HG03442 (cell line): ENCODE measurements at regions not wholly inside any gene's neighbourhood (a gene's known extent, or its start where the extent isn't known, plus 50 kb on each side); places are given as distances from the start of the nearest gene placed in this dataset.
"Not testable (repeated sequence)": the region's sequence is repeated elsewhere in the genome, so short reads cannot be mapped to it uniquely, and the experiment has no call there.

ENCODE experiments used
- ATAC-seq: cut with Tn5 transposase; IDR thresholded peaks from one replicate; pipeline ENCODE4 v1.9.1; 2021; ENCODE audit warnings: mild to moderate bottlenecking, moderate library complexity; ENCODE audit not compliant: unreplicated experiment

DNA sequence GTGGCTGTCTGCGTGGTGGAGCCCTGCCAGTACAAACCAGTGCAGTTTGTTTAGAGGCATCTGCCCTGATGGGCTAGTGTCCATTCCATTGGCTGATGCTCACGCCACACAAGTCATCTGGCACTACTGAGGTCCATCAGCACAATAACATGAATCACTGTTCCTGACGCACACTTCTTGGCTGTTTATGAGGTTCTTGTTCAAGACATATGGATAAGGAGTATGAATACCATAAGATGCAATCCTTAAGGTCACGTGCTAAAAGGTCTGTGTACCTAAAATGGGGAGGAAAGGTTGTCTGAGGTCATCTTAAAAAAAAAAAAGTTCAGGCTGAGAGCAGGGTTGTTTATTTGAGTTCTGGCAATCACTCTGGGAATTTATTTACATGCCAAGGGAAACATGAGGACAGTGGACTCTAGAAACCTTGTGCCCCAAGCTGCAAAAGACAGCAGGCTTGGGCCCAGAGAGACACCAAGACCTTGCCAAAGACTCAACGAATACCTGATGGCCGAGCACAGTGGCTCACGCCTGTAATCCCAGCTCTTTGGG lies 54.1 kb upstream of the SHLD1 start:
- ATAC-seq, result no peak

DNA sequence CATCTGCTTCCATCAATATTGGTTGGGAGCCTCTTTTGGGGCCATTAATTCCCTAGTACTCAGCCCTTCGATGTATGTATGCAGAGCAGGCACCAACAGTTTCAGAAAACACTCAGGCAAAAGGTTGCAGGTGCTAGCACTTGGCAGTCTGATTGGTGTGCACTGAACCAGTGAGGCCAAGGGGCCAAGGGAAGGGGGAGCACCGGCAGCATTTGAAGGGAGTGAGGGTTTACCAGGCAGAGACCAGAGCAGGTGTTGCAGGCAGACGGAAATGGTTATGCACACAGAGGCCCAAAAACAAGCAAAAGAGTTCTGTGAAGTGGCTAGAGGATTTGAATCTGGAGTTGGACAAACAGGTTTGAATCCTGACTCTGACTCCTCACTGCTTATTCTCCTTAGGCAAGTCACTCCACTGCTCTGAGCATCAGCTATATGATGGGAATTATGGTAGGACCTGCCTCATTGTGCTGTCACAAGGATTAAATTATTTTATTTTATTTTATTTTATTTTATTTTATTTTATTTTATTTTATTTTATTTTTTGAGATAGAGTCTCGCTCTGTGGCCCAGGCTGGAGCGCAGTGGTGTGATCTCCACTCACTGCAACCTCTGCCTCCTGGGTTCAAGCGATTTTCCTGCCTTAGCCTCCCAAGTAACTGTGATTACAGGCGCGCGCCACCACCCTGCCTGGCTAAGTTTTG lies 58.1 kb upstream of the SHLD1 start:
- ATAC-seq, result peak; percentile 97

DNA sequence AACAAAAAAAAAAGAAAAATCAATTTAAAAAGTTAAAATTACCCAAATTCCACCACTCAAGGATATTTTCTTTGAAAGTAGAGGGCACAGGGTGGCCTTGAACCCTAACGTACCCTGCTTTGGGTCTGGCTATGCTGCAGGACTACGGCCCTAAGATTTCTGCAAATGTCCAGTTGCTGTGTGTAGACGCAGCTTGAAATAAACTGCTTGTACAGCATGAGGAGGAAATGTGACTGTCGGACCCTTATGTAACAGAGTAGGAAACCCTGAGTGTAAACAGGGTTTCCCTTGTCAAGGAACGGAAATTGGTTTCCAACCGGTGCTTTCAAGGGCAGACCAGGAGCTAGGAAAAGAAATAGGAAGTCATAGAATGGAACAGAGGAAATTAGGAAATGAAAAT lies 60.7 kb upstream of the SHLD1 start:
- no peak for ATAC-seq

DNA sequence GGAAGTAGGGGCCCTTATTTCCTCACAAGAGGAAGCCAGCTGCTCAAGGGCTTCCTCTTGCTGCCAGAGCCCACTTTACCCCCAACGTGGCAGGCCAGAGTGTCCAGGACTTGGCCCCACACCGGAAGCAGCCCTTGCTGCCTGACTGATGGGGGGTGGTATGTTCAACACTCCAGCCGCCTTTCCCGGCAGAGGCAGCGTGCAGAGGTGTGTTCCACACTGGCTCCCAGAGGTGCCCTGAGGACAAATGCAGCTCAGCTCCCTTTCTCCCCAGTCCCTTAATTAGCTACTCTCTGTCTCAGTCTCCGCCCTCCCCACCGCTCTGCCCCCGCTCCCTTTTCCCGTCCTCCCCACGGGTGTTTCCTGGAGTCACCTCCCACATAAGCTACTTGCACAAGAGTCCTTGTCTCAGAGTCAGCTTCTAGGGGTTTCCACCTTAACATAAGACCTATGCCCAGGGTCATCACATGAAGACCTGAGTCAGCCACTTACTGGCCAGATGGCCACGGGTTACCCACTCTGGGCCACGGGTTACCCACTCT lies 61.7 kb upstream of the SHLD1 start:
- no peak for ATAC-seq

DNA sequence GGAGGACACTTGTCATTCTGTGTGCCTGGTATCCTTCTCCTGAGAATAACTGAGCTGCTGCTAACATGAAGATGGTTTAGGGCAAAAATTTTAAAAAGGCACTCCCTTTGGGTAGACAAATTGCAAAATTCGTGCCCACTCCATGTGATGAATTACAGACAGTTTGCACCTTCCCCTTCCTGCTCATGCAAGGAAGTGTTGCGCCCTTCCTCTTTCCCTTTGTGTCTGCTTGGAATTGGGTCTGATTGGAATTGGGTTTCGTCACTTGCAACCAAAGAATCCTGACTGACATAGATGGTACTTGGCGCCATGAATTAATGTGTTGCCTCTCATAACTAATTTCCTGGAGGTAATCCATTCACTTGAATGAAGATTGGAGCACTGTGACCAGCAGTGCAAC lies 62.3 kb upstream of the SHLD1 start:
- no peak for ATAC-seq

DNA sequence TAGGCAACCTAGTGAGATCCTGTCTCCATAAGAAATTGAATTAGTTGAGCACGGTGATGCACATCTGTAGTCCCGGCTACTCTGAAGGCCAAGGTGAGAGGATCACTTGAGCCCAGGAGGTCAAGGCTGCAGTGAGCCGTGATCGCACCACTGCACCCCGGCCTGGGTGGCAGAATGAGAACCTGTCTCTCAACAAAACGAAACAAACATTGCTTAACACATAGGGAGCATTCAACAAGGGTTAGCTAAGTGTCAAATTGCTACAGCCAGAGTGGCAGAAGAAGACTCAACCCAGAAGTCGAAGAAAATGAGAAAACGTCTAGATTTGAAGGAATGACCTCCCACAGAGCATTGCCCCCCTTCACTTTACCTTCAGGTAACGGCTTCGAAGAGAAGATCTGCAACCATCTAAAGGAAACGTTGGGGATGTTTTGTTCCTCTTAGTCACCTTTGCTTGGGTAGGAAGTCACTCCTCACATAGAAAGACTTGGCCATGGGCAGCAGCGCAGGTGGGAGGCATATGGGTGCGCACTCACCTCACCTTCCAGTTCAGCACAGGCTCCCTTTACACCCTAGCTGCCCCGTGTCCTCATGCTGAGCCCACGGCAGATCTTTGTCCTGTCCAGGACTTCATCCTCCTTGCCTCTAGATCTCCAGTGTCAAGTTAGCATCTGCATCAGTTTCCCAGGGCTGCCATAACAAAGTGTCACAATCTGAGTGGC lies 63.7 kb upstream of the SHLD1 start:
- ATAC-seq, result no peak

DNA sequence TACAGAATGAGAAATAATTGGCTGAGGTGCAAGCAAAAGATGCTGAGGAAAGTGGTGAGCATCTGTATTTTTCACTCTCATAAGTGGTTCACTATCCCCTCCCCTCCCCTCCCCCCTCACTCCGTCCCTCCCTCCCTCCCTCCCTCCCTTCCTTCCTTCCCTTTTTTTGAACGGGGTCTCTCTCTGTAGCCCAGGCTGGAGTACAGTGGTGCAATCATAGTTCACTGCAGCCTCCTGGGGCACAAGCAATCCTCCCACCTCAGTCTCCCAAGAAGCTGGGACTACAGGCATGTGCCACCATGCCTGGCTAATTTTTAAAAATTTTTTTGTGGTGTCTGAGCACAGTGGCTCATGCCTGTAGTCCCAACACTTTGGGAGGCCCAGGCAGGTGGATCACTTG lies 67.6 kb upstream of the SHLD1 start:
- ATAC-seq, result not testable (repeated sequence)

DNA sequence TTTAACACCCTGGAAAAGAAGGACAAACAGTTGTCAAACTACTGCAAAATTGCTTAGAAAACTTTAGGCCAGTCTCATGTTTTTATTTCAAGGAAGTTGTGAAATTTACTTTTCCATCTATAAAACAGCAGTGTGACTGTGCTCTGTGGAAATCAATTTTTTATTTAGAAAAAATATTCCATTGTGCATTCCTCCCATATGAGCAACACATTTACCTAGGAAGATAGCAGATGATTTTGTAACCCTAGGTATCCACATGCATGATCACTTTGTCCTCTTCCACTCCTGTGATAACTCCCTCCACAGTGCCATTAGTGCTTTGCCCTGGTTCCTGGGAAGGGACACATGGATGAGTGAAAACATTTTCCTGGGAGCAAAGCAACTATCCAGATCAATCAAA lies 69.4 kb upstream of the GPCPD1 start:
- ATAC-seq, result no peak

DNA sequence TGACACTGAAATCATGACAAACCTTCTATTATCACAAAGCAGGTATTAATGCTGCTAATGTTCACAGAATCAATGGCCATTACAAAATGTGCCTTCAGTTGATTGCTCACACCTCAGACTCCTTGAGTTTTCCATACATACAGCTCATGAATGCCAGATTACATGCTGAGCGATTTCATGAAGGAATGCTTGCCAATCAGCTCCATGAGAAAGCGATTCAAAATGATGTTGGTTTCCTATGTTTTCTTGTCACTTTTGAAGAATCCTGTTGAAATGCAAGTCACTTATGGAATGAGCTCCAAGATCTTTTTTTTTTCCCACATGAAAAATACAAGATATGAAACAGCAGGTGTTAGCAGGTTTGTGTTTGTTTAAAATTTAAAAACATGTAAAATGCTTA lies 68.0 kb upstream of the GPCPD1 start:
- no peak for ATAC-seq

DNA sequence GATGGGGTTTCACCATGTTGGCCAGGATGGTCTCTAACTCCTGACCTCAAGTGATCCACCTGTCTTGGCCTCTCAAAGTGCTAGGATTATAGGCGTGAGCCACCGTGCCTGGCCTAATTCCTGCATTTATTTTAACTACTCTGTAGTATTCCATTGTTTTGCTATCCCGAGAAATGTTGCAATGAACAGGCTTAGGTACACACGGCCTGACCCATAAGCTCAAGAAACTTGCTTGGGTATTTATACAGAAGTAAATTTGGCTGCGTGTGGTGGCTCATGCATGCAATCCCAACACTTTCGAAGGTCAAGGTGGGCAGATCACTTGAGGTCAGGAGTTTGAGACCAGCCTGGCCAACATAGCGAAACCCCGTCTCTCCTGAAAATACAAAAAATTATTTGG lies 67.1 kb upstream of the GPCPD1 start:
- ATAC-seq, result not testable (repeated sequence)

DNA sequence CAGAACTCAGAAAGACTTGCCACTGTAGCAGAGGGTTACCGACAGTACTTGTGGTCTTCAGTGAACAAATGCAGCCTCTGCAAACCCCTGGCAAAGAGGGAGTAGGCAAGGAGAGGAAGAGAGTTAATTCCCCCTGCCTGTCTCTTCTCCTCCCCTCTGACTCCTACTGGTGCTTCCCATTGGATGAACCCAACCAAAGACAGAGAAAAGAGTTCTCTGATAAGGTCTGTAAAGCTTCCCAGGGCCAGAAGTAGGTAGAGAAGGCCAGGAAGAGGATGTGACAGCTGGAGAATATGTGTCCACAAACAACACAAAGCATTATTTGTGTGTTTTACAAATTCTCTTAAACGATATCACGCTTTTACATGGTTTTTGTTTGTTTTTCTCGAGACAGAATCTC lies 66.6 kb upstream of the GPCPD1 start:
- no peak for ATAC-seq

DNA sequence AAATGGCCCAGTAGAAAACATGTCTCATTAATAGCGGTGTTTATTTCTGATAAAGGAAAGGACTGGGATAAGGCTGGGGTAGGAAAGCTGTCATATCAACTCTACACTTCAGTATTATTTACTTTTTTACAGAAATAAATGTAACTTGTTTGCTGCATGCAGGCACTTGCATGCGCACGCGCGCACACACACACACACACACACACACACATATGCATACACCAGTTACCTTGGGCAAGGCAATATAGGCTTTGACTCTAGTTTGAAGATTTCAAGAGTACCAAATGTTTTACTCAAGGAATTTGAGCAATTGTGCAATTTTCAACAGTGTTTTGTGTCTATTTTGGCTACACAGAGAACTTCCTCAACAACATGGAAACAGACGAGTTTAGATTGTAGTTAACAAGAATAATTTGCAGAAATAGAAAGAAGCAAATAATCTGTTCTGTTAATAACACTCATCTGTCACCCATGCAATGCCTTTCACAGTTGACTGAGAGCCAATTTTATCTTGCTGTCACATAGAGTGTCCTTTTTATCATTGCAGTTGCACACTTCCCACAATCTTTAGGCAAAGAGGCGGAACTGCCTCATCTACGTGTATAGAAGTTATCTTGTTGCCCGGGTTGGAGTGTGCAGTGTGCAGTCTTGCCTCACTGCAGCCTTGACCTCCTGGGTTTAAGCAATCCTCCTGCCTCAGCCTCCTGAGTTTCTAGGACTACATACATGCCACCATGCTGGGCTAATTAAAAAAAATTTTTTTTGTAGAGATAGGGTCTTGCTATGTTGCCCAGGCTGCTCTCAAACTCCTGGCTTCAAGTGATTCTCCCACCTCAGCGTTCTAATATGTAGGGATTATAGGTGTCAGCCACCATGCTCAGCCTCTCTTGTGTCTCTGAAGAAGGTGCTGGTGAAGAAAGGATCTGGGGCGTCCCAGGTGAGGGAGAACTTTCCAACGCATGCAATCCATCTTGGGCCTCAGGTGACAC lies 64.6 kb upstream of the GPCPD1 start:
- ATAC-seq, result no peak

DNA sequence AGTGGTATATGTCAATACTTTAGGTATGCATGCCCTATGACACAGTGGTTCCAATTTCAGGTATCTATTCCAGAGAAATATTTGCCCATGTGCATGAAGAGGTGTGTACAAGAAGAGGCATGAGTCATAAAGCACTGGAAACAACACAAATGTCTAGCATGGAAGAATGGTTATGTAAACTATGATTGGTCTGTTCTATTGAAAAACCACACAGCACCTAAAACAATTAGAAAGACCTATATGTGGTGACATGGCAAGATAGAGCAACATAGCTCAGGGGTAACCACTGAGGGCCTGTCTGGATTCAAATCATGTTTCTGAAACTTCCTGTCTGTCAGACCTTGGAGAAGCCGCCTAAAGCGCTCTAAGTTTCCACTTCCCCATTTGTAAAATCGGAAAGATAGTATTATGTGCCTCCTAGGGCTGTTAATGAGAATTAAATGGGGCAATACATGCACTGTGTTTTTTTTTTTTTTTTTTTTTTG lies 63.4 kb upstream of the GPCPD1 start:
- ATAC-seq, result peak; percentile 86

DNA sequence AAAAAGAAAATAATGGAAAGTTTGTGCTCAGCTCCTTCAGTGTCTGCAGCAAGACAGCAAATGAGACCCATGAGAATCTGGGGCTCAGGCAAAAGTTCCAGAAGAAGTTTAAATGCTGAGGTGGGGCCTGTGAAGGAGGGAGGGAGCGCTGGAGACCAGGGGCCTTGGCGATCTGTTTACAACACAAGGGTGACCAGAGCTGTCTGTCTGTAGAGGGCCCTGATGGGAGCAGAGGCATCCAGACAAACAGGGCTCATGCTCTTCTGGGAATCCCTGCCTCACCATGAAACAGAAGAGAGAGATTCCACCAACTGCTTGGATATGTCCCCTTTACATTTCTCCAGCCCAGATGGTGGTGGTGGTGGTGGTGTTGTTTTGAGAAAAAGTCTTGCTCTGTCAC lies 60.1 kb upstream of the GPCPD1 start:
- no peak for ATAC-seq

DNA sequence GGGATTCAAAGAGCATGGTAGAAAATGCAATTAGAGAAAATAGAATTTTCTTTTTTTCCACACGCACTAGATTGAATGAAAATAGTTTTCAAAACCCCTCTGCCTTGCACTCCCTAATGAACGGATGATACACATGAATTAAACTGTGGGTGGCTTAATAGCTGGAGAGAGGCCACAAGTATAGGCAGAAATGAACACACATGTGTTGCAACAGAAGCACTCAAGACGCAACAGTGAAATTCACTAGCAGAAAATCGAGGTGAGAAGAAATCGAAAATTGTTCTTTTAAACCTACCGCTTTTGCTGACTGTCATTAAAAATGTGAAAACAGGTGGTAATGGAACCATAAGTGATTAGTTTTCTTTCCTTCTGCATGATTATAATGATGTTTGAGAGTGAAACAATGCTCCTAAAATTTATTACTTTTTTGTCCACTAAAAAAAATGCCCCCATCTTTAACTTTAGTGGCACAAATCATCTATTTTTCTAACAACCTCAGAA lies 59.3 kb upstream of the GPCPD1 start:
- ATAC-seq, result no peak

DNA sequence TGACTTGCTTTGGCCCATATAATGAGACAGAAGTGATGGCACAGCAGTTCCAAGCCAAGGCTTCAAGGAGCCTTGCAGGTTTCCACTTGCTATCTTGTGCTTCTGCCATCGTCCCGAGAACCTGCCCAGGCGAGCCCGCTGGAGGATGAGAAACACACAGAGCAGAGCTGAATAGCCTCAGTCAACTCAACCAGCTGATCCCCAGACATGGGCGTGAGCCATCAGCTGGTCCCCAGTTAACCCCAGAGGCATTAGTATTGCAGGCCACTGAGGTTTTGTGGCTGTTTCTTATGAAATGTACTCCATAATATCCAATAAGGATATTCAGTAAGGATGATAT lies 57.7 kb upstream of the GPCPD1 start:
- ATAC-seq, result no peak

DNA sequence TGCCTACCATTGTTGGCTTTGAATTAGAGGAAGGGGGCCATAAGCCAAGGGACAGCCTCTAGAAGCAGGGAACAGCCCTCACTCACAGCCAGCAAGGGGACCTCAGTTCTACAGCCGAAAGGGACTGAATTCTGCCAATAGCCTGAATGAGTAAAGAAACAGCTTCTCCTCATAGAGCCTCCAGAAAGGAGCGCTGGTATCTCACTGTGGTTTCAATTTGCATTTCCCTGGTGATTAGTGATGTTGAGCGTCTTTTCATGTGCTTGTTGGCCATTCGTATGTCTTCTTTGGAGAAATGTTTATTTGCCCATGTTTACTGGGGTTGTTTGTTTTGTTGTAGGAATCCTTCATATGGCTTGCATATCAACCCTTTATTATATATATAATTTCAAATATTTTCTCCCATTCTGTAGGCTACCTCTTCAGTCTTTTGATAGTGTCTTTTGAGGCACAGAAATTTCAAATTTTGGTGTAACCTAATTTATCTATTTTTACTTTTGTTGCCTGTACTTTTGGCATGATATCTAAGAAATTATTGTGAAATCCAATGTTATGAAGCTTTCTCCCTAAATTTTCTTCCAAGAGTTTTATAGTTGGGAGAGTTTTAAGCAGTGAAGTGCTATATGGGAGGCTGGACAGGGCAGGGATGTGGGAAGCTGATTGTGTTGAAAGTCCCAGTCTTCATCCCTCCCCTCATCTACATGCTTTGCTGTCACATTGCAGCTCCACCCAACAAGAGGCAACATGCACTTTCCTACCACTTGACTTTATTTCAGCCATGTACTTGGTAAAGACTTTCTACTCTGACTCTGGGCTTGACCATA lies 57.1 kb upstream of the GPCPD1 start:
- peak; percentile 55 for ATAC-seq

DNA sequence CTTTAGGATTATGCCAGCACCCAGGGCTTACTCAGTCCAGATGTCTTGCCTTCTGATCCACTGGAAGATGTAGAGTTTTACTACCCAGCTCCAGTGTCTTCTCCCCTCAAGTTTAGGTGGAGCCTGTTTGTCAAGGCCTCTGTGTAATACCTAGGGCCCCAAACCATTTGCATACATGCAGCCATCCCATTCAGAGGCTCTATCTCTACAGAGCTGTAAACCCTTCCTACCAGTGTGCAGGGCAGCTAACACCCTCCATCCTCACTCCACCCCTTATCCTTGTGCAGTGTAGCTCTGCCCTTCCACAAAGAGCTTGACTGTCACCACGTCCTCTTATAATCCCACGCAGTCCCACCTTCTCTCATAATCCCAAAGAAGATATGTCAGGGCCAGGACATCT lies 54.6 kb upstream of the GPCPD1 start:
- ATAC-seq, result no peak

DNA sequence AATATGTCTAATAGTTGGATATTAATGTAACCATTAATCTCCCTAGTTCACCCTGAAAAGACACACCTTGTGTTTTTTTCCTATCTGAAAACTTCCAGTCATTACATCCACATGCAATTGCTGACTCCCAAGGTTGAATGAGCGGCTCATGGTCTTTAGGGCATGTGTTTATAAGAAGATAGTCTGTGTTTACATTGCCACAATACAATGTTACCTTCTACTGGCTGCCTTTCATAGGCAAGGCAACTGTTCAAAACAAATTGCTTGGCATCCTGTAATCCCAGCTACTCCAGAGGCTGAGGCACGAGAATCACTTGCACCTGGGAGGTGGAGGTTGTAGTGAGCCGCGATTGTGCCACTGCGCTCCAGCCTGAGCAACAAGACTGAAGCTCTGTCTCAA lies 52.6 kb upstream of the GPCPD1 start:
- ATAC-seq, result no peak

DNA sequence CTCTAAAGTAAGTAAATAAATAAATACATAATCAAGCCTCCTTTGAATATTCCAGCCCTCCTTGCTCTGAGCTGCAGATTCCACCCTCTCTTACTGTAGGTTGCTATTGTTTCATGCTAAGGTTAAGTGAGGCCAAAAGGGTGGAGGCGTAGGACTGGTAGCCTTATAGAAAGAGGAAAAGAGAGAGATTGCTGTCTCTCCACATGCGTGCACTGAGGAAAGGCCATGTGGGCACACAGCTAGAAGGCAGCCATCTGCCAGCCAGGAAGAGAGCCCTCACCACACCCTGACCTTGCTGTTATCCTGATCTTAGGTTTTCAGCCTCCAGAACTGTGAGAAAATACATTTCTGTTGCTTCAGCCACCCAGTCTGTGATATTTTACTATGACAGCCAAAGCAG lies 52.0 kb upstream of the GPCPD1 start:
- ATAC-seq, result no peak
